ENCODE measurements at regions not wholly inside any gene's neighbourhood (a gene's known extent, or its start where the extent isn't known, plus 50 kb on each side); places are given as distances from the start of the nearest gene placed in this dataset.

- Histone ChIP-seq H3K4me3 (no peak overlapping the region), H3K27me3 (replicated peaks in 1 of 7) (no peaks in the 10 kb centered on the region), H3K27ac (no peak overlapping the region), H3K36me3 (no peaks in the 10 kb centered on the region), H3K4me1 (no peaks in the 10 kb centered on the region), H3K9me3 (no peaks in the 10 kb centered on the region)
- WGBS, 5 donors: 56 to 90% (median 70%) methylated on average over 3 of the region's 3 CpGs
- TF ChIP-seq POLR2A (IDR thresholded peaks at IDR 0.05): no peak
- no peak for TF ChIP-seq POLR2AphosphoS5 (IDR thresholded peaks at IDR 0.05)
- TF ChIP-seq CTCF (IDR thresholded peaks at IDR 0.05 in 8 of 11, conservative IDR thresholded peaks at IDR 0.05 in 3 of 11): no peak
- intact Hi-C loops (cut with DNase I; ENCODE audit: low total_unique reads): no loop called here
- DNase-seq: no peak
These were observed 475.4 kb upstream of the RPS6KA3 start for GRCh38 chrX:20742106-20742505.

- H3K9me3 ChIP-seq: no peaks in the 10 kb centered on the region
These were observed 473.7 kb upstream of the RPS6KA3 start for GRCh38 chrX:20740443-20740842.

GRCh38 chrX:20739038-20739745, 472.5 kb upstream of the RPS6KA3 start:
- no peak overlapping the region for H3K27ac ChIP-seq
- no peak overlapping the region for H3K4me3 ChIP-seq
- H3K36me3 ChIP-seq: no peaks in the 10 kb centered on the region
- H3K9me3 ChIP-seq: no peaks in the 10 kb centered on the region
- no peak for TF ChIP-seq CTCF (IDR thresholded peaks at IDR 0.05 in 8 of 11, conservative IDR thresholded peaks at IDR 0.05 in 3 of 11)
- TF ChIP-seq POLR2AphosphoS5 (IDR thresholded peaks at IDR 0.05): no peak
- no peak for TF ChIP-seq POLR2A (IDR thresholded peaks at IDR 0.05)
- WGBS, 5 donors: 68 to 87% (median 76%) methylated on average over 3 of the region's 3 CpGs
- no peaks in the 10 kb centered on the region for H3K27me3 ChIP-seq (replicated peaks in 1 of 7)
- H3K4me1 ChIP-seq: no peaks in the 10 kb centered on the region
- no peak for DNase-seq
- intact Hi-C loops (cut with DNase I; ENCODE audit: low total_unique reads): no loop called here

More at GRCh38 chrX:20740443-20740842, 473.7 kb upstream of the RPS6KA3 start:
- no peaks in the 10 kb centered on the region for H3K4me1 ChIP-seq
- TF ChIP-seq POLR2AphosphoS5 (IDR thresholded peaks at IDR 0.05): no peak
- no peak for TF ChIP-seq POLR2A (IDR thresholded peaks at IDR 0.05)
- no peak for TF ChIP-seq CTCF (IDR thresholded peaks at IDR 0.05 in 8 of 11, conservative IDR thresholded peaks at IDR 0.05 in 3 of 11)
- DNase-seq: no peak
- H3K36me3 ChIP-seq: no peaks in the 10 kb centered on the region
- H3K27me3 ChIP-seq (replicated peaks in 1 of 7): no peaks in the 10 kb centered on the region
- 62 to 100% (median 85%) methylated on average over 1 of the region's 1 CpG for WGBS, 5 donors
- intact Hi-C loops (cut with DNase I; ENCODE audit: low total_unique reads): no loop called here
- no peak overlapping the region for H3K4me3 ChIP-seq
- H3K27ac ChIP-seq: no peak overlapping the region

GRCh38 chrX:20729416-20729815, 462.7 kb upstream of the RPS6KA3 start:
- no peaks in the 10 kb centered on the region for H3K9me3 ChIP-seq
- H3K36me3 ChIP-seq: no peaks in the 10 kb centered on the region

More at GRCh38 chrX:20729416-20729815, 462.7 kb upstream of the RPS6KA3 start:
- no peaks in the 10 kb centered on the region for H3K4me1 ChIP-seq
- H3K27me3 ChIP-seq (replicated peaks in 1 of 7): no peaks in the 10 kb centered on the region
- TF ChIP-seq POLR2A (IDR thresholded peaks at IDR 0.05): no peak
- no peak for TF ChIP-seq CTCF (IDR thresholded peaks at IDR 0.05 in 8 of 11, conservative IDR thresholded peaks at IDR 0.05 in 3 of 11)
- TF ChIP-seq POLR2AphosphoS5 (IDR thresholded peaks at IDR 0.05): no peak
- no peak overlapping the region for H3K4me3 ChIP-seq
- intact Hi-C loops (cut with DNase I; ENCODE audit: low total_unique reads): no loop called here
- DNase-seq: no peak
- whole genome bisulfite sequencing, 5 donors: 53 to 71% (median 68%) methylated on average over 1 of the region's 1 CpG
- H3K27ac ChIP-seq: no peak overlapping the region

Data from spleen (tissue), 11 donors.